SK-N-SH (cell line): ENCODE measurements at regions not wholly inside any gene's neighbourhood (a gene's known extent, or its start where the extent isn't known, plus 50 kb on each side); places are given as distances from the start of the nearest gene placed in this dataset.

Experiments
- CHD2 ChIP-seq: fragments of 150-350 bp; IDR thresholded peaks from 2 replicates; pipeline ENCODE4 v1.6.1; 2018; ENCODE audit warnings: low read length; ENCODE audit not compliant: partially characterized antibody
- EP300 ChIP-seq, 2 experiments: IDR thresholded peaks; 2 replicates each; pipeline versions ENCODE4 v1.4.0 to v1.6.1; 2012; ENCODE audit warnings: borderline replicate concordance in 1 of 2, low read depth in 1 of 2, low read length in 1 of 2
- FOXJ3 ChIP-seq: sonication (generic); formaldehyde crosslinking; IDR thresholded peaks from 2 replicates; pipeline ENCODE4 v1.5.1; 2020; ENCODE audit warnings: mild to moderate bottlenecking, missing genetic modification reagents
- TF ChIP-seq, protein P1 (sequence below): IDR thresholded peaks from 2 replicates; pipeline ENCODE4 v1.4.0; 2012; ENCODE audit warnings: low read depth
- TF ChIP-seq, protein P2 (sequence below): fragments of 200-600 bp; sonication (generic); IDR thresholded peaks from 2 replicates; pipeline ENCODE4 v1.6.1; 2017; ENCODE audit warnings: antibody characterized with exemption, mild to moderate bottlenecking, moderate library complexity

DNA sequence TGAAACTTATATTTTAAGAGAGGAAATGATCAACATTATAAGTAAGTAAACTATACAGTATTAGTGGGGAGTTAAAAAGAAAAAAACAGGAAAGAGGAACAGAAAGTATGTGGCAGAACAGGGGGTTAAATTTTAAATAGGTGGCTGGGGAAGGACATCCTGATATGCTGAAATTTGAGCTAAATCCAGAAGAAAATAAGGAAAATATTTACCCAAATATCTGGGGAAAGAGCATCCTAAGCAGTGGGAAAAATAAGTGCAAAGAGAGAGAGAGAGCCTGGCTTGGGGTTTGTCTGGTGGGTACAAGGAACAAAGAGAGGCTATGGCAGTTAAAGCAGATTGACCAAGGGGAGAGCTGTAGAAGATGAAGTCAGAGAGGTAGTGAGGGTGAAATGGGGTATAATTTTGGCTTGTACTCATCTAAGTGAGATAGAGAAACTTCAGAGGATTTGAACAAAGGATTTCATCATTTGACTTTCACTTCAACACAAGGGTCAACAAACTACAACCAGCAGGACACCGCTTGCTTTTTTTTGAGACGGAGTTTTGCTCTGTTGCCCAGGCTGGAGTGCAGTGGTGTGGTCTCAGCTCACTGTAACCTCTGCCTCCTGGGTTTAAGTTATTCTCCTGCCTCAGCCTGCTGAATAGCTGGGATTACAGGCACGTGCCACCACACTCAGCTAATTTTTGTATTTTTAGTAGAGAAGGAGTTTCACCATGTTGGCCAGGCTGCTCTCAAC lies 328.4 kb upstream of the CNR1 start:
- TF ChIP-seq, protein P1, sequence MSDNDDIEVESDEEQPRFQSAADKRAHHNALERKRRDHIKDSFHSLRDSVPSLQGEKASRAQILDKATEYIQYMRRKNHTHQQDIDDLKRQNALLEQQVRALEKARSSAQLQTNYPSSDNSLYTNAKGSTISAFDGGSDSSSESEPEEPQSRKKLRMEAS: no peak
- no peak for TF ChIP-seq FOXJ3
- TF ChIP-seq EP300 (IDR thresholded peaks at IDR 0.05; ENCODE audit: borderline replicate concordance in 1 of 2, low read depth in 1 of 2, low read length in 1 of 2): no peak
- TF ChIP-seq, protein P2, sequence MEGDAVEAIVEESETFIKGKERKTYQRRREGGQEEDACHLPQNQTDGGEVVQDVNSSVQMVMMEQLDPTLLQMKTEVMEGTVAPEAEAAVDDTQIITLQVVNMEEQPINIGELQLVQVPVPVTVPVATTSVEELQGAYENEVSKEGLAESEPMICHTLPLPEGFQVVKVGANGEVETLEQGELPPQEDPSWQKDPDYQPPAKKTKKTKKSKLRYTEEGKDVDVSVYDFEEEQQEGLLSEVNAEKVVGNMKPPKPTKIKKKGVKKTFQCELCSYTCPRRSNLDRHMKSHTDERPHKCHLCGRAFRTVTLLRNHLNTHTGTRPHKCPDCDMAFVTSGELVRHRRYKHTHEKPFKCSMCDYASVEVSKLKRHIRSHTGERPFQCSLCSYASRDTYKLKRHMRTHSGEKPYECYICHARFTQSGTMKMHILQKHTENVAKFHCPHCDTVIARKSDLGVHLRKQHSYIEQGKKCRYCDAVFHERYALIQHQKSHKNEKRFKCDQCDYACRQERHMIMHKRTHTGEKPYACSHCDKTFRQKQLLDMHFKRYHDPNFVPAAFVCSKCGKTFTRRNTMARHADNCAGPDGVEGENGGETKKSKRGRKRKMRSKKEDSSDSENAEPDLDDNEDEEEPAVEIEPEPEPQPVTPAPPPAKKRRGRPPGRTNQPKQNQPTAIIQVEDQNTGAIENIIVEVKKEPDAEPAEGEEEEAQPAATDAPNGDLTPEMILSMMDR: no peak
- TF ChIP-seq CHD2: no peak
